HG02571 (cell line): ENCODE measurements at regions not wholly inside any gene's neighbourhood (a gene's known extent, or its start where the extent isn't known, plus 50 kb on each side); places are given as distances from the start of the nearest gene placed in this dataset.

Experiments
- ATAC-seq: cut with Tn5 transposase; IDR thresholded peaks from one replicate; pipeline ENCODE4 v1.9.1; 2021; ENCODE audit warnings: mild to moderate bottlenecking, moderate library complexity; ENCODE audit not compliant: unreplicated experiment

DNA sequence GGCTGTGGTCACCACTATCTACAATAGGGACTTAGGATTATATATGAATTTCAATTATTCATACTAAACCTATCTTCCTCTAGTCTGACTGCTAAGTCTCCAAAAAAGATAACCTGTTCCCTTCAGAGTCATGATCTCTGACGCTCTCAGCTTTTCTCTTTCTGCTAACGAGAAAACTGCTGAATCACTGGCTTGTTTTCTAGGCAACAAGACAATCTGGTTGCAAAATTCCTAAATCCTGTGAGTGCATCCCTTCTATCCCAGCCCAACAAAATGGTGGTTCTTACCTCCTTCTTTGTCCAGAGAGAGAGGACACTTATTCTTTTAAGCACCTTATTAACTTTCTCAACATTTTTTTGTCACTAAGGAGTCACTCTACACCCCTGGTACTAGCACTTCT lies 312.3 kb upstream of the PKDCC start:
- ATAC-seq = no peak

GRCh38 chr2:41736105-41736567 lies 311.7 kb upstream of the PKDCC start:
- peak; percentile 92 for ATAC-seq

DNA sequence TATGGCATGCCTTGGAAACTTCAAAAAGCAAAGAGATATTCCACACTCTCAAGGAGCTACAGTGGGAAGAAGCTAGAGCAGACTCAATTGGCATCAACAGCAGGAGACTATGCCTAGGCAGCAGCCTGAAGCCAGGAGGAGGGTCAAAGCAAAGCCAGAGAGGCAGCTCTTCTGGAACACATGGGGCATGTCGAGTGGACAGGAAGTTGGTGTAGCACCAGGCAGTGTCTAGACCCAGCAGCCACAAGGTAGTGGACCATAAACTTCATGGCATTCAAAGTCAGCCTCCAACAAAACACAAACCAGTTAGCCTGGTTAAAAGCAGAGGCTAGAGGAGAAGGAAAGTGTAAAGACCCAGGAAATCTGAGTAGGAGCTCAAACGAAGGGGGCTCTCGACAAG lies 311.2 kb upstream of the PKDCC start:
- peak; percentile 24 for ATAC-seq

DNA sequence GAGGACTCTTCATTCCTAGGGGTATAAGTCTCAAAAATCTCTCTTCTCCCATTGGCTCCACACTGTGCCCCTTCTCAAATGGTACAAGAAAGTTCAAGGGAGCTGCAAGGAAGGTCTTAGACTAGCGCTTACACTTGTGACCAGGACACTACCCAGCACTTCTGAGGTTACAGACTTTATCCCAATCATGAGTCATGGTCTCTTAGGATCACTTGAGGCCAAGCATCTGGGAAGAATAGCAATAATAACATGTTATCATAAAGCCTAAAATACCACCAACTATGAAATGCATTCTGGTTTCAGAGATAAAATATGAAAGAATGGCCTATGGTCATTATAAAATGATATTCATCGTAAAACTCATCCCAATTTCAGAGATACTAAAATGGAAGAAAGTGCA lies 309.9 kb upstream of the PKDCC start:
- no peak for ATAC-seq

DNA sequence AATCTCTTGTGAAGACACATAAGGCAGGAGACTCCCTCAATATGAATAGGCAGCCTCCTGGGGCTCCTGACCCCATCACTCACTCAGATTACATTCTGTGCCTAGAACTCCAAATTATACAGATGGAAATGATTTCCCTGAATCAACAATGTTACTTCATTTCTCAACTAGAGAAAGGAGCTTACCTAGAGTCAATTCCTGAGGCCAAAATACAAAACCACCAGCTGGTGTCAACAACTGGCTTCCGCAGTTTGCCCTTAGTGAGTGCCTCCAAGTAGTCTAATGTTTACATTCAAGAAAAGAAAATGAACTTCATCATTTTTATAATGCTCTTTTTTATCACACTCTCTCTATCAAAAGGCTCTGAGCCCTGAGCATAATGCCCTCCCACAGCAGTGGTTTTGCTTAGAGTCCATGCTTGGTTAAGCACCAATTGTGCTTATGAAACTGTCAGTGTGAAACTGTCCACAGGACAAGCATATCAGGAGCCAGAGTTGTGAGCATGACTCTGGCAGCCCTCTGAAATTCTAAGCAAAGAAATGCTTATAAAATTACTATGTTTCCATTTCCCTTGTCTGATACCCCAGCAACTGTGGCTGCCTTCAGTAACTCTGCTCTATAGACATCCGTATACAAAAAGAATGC lies 305.7 kb upstream of the PKDCC start:
- ATAC-seq = peak; percentile 96

GRCh38 chr2:41743324-41743723 lies 304.5 kb upstream of the PKDCC start:
- ATAC-seq = no peak

- ATAC-seq = no peak
These were observed 297.0 kb upstream of the PKDCC start for GRCh38 chr2:41750829-41751228.

DNA sequence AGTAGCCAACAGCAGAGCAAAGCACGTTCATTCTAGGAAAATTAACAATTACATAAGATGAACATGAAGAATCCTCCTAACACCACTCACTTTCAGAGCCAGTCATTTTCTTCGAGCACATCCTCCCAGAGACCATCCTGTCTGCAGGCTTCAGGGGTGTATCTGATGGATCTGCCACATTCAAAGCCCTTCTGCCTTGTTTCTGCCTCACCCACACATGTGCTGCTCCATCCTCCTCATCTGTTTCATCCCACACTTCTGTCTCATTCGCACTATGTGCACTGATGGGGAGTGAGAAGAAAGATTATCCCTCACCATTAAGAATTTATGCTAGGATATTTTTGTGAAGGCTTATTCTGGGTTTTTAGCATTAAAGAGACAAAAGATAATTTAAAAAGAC lies 287.9 kb upstream of the PKDCC start:
- no peak for ATAC-seq

GRCh38 chr2:41763141-41763540 lies 284.7 kb upstream of the PKDCC start:
- ATAC-seq = no peak

- no peak for ATAC-seq
These were observed 283.7 kb upstream of the PKDCC start for GRCh38 chr2:41764131-41764530.

- ATAC-seq = no peak
These were observed 282.9 kb upstream of the PKDCC start for GRCh38 chr2:41764919-41765318.

- no peak for ATAC-seq
These were observed 279.5 kb upstream of the PKDCC start for GRCh38 chr2:41768310-41768709.

GRCh38 chr2:41771710-41772109 lies 276.1 kb upstream of the PKDCC start:
- ATAC-seq = no peak

GRCh38 chr2:41772697-41773096 lies 275.1 kb upstream of the PKDCC start:
- ATAC-seq = no peak

DNA sequence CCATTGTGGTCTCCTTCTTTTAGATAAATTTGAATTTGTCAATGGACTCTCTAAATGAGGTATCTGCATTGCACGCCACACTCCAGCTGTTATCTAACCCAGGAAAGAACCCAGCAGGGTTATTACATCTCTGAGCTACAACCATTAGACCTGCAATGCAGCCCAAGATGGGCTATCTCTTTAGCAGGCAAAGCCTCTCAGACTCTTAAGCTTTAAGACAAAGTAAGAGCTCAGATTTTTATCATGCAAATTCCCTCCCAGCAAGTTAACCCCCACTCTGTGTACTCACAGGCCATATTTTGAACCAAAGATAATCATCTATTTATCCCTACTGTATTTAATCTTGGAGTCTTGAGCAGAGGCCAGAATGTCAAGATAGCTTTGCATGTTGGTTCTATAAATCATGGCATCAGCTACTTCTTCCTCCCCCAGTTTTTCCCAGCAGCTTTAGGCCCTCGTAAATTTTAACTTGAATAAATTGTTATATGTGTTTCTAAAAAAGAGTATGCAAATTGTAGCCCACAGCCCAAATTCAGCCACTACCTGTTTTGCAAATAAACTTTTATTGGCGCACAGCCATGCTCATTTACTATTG lies 273.7 kb upstream of the PKDCC start:
- no peak for ATAC-seq

DNA sequence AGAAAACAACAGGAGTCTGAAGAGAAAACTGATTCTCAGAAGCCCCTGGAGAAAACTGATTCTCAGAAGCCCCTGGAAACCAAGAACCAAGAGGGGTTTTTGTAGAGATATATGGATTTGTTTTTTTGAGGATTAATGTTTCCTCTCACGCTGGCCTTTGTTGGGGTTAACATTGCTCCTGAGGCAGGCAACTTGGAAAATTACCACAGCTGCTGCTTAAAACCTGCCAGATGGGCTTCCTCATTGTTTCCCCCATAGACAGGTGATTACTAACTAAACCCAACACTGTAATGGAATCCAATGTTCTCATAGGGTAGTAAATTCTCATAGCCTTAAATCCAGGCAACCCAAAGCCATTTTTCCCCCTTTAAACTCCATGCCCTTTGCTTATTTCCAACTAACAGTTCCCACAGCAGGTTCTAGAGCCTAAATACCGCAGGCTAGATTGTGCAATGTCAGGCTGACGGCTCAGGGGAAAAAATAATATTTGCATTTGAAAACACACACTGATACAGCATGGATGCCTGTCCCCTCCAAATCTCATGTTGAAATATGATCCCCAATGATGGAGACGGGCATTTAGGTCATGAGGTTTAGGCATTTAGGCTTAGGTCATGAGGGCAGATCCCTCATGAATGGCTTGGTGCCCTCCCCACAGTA lies 272.3 kb upstream of the PKDCC start:
- ATAC-seq = no peak

DNA sequence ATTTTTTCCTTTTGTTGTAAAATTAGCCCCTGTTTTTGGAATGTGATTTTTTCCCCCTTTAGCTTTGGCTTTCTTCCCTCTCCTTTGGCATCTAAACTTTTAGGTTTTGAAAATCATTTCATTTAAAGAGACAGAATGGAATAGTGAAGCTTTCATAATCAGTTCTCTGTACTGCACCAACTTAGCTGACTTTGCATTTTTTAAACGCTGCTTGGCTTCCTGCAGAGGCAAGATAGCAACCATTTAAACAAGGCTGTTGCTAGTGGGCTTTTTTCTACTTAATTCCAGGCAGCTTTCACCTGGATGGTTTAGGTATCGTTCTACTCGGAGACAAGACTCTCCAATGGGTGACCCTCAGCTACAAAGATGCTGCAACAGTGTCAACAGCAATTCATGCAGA lies 267.9 kb upstream of the PKDCC start:
- no peak for ATAC-seq

- no peak for ATAC-seq
These were observed 265.3 kb upstream of the PKDCC start for GRCh38 chr2:41782306-41783158.

DNA sequence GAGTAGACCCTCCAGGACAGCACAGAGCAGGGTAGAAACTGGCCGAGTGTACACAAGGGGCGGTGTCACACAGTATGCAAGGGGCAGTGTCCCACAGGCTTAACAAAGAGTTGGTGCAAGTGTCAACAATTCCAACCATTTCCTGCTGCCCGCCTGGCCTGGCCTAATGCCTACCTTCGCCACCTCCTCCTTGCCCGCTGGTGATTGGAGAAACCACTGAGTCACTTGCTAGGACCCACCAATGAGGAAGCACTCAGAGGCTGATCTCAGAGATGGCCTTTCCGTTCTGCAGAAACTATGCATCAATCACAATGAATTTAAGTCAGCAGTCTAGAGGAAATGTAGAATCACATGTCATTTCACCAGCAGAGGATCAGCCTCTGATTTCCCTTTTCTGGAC lies 263.3 kb upstream of the PKDCC start:
- ATAC-seq = no peak

DNA sequence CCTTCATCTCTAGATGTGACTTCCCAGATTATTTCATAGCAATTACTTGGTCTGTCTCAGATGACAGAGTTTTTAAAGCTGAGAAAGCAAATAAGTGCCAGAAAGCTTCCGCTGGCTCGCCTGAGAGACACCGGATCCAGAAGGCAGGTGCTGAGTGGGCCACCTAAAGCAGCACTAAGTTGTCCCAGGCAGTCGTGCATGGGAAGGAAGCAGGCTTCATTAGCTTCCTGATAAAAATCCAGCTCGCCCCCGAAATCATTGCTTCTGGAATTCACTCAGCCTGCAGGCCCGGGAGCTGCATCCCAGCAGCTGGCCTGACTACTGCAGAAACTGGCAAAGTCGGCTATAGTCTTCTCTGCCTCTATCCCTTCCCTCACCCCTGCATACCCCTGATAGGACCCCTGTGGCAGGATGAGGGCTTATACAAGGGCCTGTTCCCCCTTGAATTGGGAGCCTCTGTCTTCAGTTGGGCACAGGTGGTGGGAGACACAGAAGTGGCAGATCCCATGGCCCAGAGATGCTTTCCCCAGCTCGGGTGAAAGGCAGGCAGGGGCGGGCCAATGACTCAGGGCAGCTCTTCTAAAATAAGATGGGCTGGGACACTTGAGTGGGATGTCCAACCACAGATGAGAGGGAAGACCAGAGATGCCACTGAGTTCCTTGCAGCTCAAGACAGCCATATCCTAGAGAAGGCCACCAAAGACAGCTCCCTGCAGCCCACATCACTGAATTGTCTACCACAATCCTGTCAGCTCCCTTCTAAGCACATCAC lies 262.4 kb upstream of the PKDCC start:
- ATAC-seq = no peak

DNA sequence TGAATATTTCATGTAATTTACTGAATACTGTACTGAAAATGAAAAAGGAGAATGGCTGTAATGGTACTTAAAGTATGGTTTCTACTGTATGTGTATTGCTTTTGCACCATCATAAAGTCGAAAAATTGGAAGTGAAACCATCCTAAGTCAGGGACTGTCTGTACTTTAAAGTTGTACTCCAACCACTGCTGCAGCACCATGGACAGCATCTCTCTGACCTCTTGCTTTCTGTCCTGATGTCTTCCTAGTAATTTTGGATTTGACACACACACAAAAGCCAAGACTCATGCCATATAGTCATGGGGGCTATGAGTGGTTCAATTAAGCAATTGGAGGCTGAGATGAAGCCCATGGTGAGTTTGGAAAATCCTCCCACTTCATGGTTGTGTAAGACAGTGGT lies 256.3 kb upstream of the PKDCC start:
- no peak for ATAC-seq
